Keratinocyte (primary cell): ENCODE measurements at regions not wholly inside any gene's neighbourhood (a gene's known extent, or its start where the extent isn't known, plus 50 kb on each side); places are given as distances from the start of the nearest gene placed in this dataset.

Experiments
- DNase-seq: peaks from one replicate; pipeline ENCODE4 v3.0.0-alpha.2; 2011; ENCODE audit warnings: low read depth, missing footprints, low spot score
- FAIRE-seq: peaks from 2 replicates; lab custom pipeline; 2011; peaks lifted over from hg19 to GRCh38; lab: Jason Lieb, UNC
- H2AFZ ChIP-seq: 2 replicates; pipeline ENCODE4 v1.6.0; 2012; ENCODE audit warnings: low read length, control low read depth, inconsistent platforms; ENCODE audit not compliant: control insufficient read depth
- H3K27ac ChIP-seq: 2 replicates; pipeline ENCODE4 v1.5.1; 2011; ENCODE audit warnings: low read length; ENCODE audit not compliant: control insufficient read depth, insufficient read depth
- H3K27me3 ChIP-seq: 3 replicates; pipeline ENCODE4 v1.6.0; 2011; ENCODE audit warnings: low read length; ENCODE audit not compliant: control insufficient read depth, insufficient read depth; ENCODE audit errors: extremely low read depth
- H3K36me3 ChIP-seq, 2 experiments: 2 replicates in 1 of 2; 3 replicates in 1 of 2; pipeline ENCODE4 v1.5.1; 2011; ENCODE audit warnings: low read length in 2 of 2, mild to moderate bottlenecking in 1 of 2; ENCODE audit not compliant: control insufficient read depth in 2 of 2, insufficient read depth in 2 of 2; ENCODE audit errors: extremely low read depth in 1 of 2
- H3K4me1 ChIP-seq: 3 replicates; pipeline ENCODE4 v1.5.1; 2011; ENCODE audit warnings: low read length; ENCODE audit not compliant: control insufficient read depth, insufficient read depth; ENCODE audit errors: extremely low read depth
- H3K4me2 ChIP-seq: 3 replicates; pipeline ENCODE4 v1.6.0; 2011; ENCODE audit warnings: low read depth, low read length; ENCODE audit not compliant: control insufficient read depth, insufficient read depth; ENCODE audit errors: extremely low read depth
- H3K4me3 ChIP-seq, 3 experiments: fragments of 200-600 bp in 1 of 3; sonication (generic) in 1 of 3; 2 replicates in 2 of 3; 3 replicates in 1 of 3; pipeline ENCODE4 v1.5.1; 2011 to 2016; ENCODE audit warnings: low read length in 3 of 3, mild to moderate bottlenecking in 3 of 3, control low read depth in 2 of 3, inconsistent platforms in 1 of 3, low read depth in 1 of 3, mixed read lengths in 1 of 3, mixed run types in 1 of 3, moderate library complexity in 1 of 3; ENCODE audit not compliant: control insufficient read depth in 2 of 3, insufficient read depth in 2 of 3; ENCODE audit errors: extremely low read depth in 1 of 3
- H3K79me2 ChIP-seq: 2 replicates; pipeline ENCODE4 v1.6.0; 2012; ENCODE audit warnings: low read length; ENCODE audit not compliant: control insufficient read depth, insufficient read depth
- H3K9ac ChIP-seq: 3 replicates; pipeline ENCODE4 v1.6.0; 2011; ENCODE audit warnings: low read length; ENCODE audit not compliant: control insufficient read depth, insufficient read depth; ENCODE audit errors: extremely low read depth
- H3K9me1 ChIP-seq: 3 replicates; pipeline ENCODE4 v1.6.0; 2011; ENCODE audit warnings: low read length; ENCODE audit not compliant: control insufficient read depth, insufficient read depth; ENCODE audit errors: extremely low read depth
- H3K9me3 ChIP-seq: 2 replicates; pipeline ENCODE4 v1.5.1; 2012; ENCODE audit warnings: low read depth, low read length; ENCODE audit not compliant: control insufficient read depth
- H4K20me1 ChIP-seq: 3 replicates; pipeline ENCODE4 v1.6.0; 2011; ENCODE audit warnings: low read length; ENCODE audit not compliant: control insufficient read depth, insufficient read depth; ENCODE audit errors: extremely low read depth
- EZH2 ChIP-seq: IDR thresholded peaks from one replicate; pipeline ENCODE4 v1.6.1; 2012; ENCODE audit warnings: inconsistent platforms, mild to moderate bottlenecking, low read length, moderate library complexity
- dilution Hi-C: fragments of 300-500 bp; cut with MboI; formaldehyde crosslinking; loops from one replicate; pipeline ENCODE4 v1.7.0; 2020; ENCODE audit warnings: low sequenced_read_pairs; ENCODE audit not compliant: extremely low pct_ligation_motif_present
- TF ChIP-seq, protein P1 (sequence below), 3 experiments: IDR thresholded peaks in 1 of 3; conservative IDR thresholded peaks in 1 of 3; optimal IDR thresholded peaks in 1 of 3; 2 replicates in 2 of 3; 3 replicates in 1 of 3; pipeline versions ENCODE3 to v1.5.1; 2011; ENCODE audit warnings: low read length in 3 of 3, mild to moderate bottlenecking in 3 of 3, moderate library complexity in 2 of 3, control low read depth in 1 of 3, inconsistent platforms in 1 of 3; ENCODE audit not compliant: insufficient read depth in 2 of 3; ENCODE audit errors: extremely low read depth in 1 of 3

DNA sequence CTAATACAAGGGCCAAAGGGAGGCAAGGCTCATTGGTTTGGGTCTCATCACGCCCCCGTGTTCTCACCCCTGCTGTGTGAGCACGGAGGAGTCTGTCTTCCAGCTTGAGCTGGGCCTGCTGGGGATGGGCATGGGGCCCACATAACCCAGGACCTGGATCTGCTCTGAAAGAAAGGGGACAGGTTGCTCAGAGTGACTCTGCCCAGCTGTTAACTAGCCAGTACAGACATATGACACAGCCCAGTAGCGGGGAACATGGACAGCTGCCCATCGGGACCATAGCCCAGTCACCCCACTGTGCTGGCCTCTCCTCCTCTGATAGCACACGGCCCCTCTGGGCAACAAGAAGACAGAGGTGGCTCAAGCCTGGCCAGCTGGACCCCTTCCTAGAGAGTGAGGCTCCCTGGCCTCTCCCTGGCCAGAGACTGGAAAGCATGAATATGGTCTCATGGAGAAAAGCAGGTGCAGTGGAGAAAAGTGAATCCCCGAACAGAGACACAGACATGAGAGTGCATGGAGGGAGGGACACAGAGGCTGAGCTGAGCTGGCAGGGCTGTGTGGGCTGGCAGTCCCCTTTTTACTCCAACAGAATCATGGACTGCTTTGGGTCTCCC, 973.9 kb downstream of the BRD1 start:
- Histone ChIP-seq H3K9ac (no peak overlapping the region), H3K4me3 (no peak overlapping the region), H3K79me2 (no peaks in the 10 kb centered on the region), H4K20me1 (no peaks in the 10 kb centered on the region), H2AFZ (no peak overlapping the region), H3K27ac (no peak overlapping the region), H3K4me2 (no peak overlapping the region), H3K4me1 (no peaks in the 10 kb centered on the region), H3K27me3 (no peaks in the 10 kb centered on the region), H3K9me1 (no peaks in the 10 kb centered on the region), H3K9me3 (peaks cover 15% of the 10 kb centered on the region), H3K36me3 (no peaks in the 10 kb centered on the region)
- TF ChIP-seq, protein P1, sequence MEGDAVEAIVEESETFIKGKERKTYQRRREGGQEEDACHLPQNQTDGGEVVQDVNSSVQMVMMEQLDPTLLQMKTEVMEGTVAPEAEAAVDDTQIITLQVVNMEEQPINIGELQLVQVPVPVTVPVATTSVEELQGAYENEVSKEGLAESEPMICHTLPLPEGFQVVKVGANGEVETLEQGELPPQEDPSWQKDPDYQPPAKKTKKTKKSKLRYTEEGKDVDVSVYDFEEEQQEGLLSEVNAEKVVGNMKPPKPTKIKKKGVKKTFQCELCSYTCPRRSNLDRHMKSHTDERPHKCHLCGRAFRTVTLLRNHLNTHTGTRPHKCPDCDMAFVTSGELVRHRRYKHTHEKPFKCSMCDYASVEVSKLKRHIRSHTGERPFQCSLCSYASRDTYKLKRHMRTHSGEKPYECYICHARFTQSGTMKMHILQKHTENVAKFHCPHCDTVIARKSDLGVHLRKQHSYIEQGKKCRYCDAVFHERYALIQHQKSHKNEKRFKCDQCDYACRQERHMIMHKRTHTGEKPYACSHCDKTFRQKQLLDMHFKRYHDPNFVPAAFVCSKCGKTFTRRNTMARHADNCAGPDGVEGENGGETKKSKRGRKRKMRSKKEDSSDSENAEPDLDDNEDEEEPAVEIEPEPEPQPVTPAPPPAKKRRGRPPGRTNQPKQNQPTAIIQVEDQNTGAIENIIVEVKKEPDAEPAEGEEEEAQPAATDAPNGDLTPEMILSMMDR (optimal IDR thresholded peaks at IDR 0.05 in 1 of 3, IDR thresholded peaks at IDR 0.05 in 1 of 3, conservative IDR thresholded peaks at IDR 0.05 in 1 of 3; ENCODE audit: extremely low read depth in 1 of 3, insufficient read depth in 2 of 3, low read length in 3 of 3) = no peak
- no peak for TF ChIP-seq EZH2
- FAIRE-seq = no peak
- DNase-seq = no peak
- dilution Hi-C loops = no loop called here

DNA sequence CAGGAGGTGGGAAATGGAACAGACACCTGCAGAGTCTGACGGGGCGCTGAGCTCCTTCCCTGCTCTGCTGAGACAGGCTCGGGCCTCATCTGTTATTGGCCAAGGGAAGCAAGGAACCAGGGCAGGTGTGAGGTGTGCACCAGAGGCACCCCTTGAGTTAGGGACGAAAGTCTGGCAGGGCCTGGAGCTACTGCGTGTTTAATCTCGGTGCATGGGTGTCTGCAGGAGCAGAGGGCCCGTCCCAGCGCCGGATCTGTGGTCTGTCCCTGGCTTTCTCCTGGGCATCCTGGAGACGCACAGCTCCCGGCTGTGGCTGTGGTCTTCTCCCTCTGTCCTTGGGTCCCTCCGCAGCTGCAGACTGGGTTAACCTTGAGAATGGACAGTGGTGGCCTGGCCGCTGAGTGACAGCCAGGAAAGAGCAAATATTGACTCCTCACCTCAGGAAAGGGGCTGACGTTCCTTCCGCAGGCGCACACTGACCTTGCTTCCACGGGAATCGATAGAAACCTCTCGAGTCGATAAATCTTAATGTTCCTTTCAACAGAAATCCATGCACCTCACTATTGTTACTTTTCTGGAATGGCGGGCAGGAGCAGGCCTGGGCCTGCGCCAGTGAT, 975.6 kb downstream of the BRD1 start:
- no peaks in the 10 kb centered on the region for H3K9me1 ChIP-seq
- no peaks in the 10 kb centered on the region for H3K27me3 ChIP-seq
- H2AFZ ChIP-seq = no peak overlapping the region
- TF ChIP-seq EZH2 = no peak
- H3K4me1 ChIP-seq = no peaks in the 10 kb centered on the region
- H3K36me3 ChIP-seq = no peaks in the 10 kb centered on the region
- peaks cover 15% of the 10 kb centered on the region for H3K9me3 ChIP-seq
- no peak overlapping the region for H3K27ac ChIP-seq
- no peaks in the 10 kb centered on the region for H4K20me1 ChIP-seq
- H3K9ac ChIP-seq = no peak overlapping the region
- H3K4me3 ChIP-seq = no peak overlapping the region
- H3K79me2 ChIP-seq = no peaks in the 10 kb centered on the region
- FAIRE-seq (no peak), DNase-seq (no peak)
- H3K4me2 ChIP-seq = no peak overlapping the region
- dilution Hi-C loops = no loop called here
